ENCODE measurements at regions not wholly inside any gene's neighbourhood (a gene's known extent, or its start where the extent isn't known, plus 50 kb on each side); places are given as distances from the start of the nearest gene placed in this dataset.

- Histone ChIP-seq H3K36me3 (no peaks in the 10 kb centered on the region), H3K9me3 (peaks cover 0 to 5% (median 0%) of the 10 kb centered on the region in 4 donors), H3K4me1 (no peaks in the 10 kb centered on the region), H3K27me3 (no peaks in the 10 kb centered on the region), H3K4me3 (no peak overlapping the region), H3K27ac (no peak overlapping the region)
- 94 to 100% (median 98%) methylated on average over 3 of the region's 3 CpGs for WGBS, 5 donors
- intact Hi-C loops (cut with DNase I; ENCODE audit: low total_unique reads), result no loop called here
- TF ChIP-seq POLR2AphosphoS5 (IDR thresholded peaks at IDR 0.05) (no peak), CTCF (IDR thresholded peaks at IDR 0.05) (no peak), EP300 (IDR thresholded peaks at IDR 0.05) (no peak), POLR2A (IDR thresholded peaks at IDR 0.05) (no peak)
- no peak for DNase-seq
Observed at GRCh38 chr2:144091622-144092021, 428.3 kb downstream of the ZEB2 start.

GRCh38 chr2:144088863-144089262 is 431.1 kb downstream of the ZEB2 start:
- Histone ChIP-seq H3K4me1 (no peaks in the 10 kb centered on the region), H3K9me3 (peaks cover 0 to 5% (median 0%) of the 10 kb centered on the region in 4 donors), H3K27me3 (no peaks in the 10 kb centered on the region), H3K36me3 (no peaks in the 10 kb centered on the region), H3K4me3 (no peak overlapping the region), H3K27ac (no peak overlapping the region)
- DNase-seq, result no peak
- TF ChIP-seq EP300 (IDR thresholded peaks at IDR 0.05) (no peak), POLR2A (IDR thresholded peaks at IDR 0.05) (no peak), POLR2AphosphoS5 (IDR thresholded peaks at IDR 0.05) (no peak), CTCF (IDR thresholded peaks at IDR 0.05) (no peak)
- intact Hi-C loops (cut with DNase I; ENCODE audit: low total_unique reads), result no loop called here

- DNase-seq, result no peak
- Histone ChIP-seq H3K27ac (no peak overlapping the region), H3K4me1 (no peaks in the 10 kb centered on the region), H3K4me3 (no peak overlapping the region), H3K27me3 (no peaks in the 10 kb centered on the region), H3K36me3 (no peaks in the 10 kb centered on the region), H3K9me3 (peaks cover 0 to 2% (median 0%) of the 10 kb centered on the region in 4 donors)
- intact Hi-C loops (cut with DNase I; ENCODE audit: low total_unique reads), result no loop called here
- TF ChIP-seq POLR2AphosphoS5 (IDR thresholded peaks at IDR 0.05) (no peak), POLR2A (IDR thresholded peaks at IDR 0.05) (no peak), EP300 (IDR thresholded peaks at IDR 0.05) (no peak), CTCF (IDR thresholded peaks at IDR 0.05) (no peak)
Observed at GRCh38 chr2:144086965-144087364, 433.0 kb downstream of the ZEB2 start.

- DNase-seq, result no peak
- Histone ChIP-seq H3K36me3 (no peaks in the 10 kb centered on the region), H3K4me1 (no peaks in the 10 kb centered on the region), H3K9me3 (no peaks in the 10 kb centered on the region), H3K27ac (no peak overlapping the region), H3K4me3 (no peak overlapping the region), H3K27me3 (no peaks in the 10 kb centered on the region)
- TF ChIP-seq EP300 (IDR thresholded peaks at IDR 0.05) (no peak), POLR2A (IDR thresholded peaks at IDR 0.05) (no peak), CTCF (IDR thresholded peaks at IDR 0.05) (no peak), POLR2AphosphoS5 (IDR thresholded peaks at IDR 0.05) (no peak)
- WGBS, 5 donors, result 79 to 92% (median 89%) methylated on average over 3 of the region's 3 CpGs
- intact Hi-C loops (cut with DNase I; ENCODE audit: low total_unique reads), result no loop called here
Observed at GRCh38 chr2:144085016-144085415, 434.9 kb downstream of the ZEB2 start.
